ENCODE measurements at regions not wholly inside any gene's neighbourhood (a gene's known extent, or its start where the extent isn't known, plus 50 kb on each side); places are given as distances from the start of the nearest gene placed in this dataset.

DNA sequence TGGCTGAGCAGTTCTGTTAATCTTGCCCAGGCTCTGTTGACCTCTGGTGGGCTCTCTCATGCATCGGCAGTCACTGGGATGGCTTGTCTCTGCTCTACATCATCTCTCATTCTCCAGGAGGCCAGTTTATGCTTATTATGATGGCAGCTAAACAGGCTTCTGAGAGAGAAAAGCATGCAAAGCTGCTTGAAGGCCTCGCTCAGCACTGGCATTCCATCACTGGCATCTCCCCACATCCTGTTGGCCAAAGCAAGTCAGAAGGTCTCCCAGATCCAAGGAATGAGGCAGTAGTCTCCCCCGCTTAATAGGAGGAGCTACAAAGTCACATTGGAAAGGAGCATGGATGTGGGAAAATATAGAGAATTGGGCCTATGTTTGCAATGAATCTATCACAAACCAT is 212.6 kb downstream of the ZNF621 start:
- TF ChIP-seq, protein P1, sequence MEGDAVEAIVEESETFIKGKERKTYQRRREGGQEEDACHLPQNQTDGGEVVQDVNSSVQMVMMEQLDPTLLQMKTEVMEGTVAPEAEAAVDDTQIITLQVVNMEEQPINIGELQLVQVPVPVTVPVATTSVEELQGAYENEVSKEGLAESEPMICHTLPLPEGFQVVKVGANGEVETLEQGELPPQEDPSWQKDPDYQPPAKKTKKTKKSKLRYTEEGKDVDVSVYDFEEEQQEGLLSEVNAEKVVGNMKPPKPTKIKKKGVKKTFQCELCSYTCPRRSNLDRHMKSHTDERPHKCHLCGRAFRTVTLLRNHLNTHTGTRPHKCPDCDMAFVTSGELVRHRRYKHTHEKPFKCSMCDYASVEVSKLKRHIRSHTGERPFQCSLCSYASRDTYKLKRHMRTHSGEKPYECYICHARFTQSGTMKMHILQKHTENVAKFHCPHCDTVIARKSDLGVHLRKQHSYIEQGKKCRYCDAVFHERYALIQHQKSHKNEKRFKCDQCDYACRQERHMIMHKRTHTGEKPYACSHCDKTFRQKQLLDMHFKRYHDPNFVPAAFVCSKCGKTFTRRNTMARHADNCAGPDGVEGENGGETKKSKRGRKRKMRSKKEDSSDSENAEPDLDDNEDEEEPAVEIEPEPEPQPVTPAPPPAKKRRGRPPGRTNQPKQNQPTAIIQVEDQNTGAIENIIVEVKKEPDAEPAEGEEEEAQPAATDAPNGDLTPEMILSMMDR (IDR thresholded peaks at IDR 0.05) = no peak

GRCh38 chr3:40739971-40740370 is 215.2 kb downstream of the ZNF621 start:
- TF ChIP-seq, protein P1 (IDR thresholded peaks at IDR 0.05) = no peak

GRCh38 chr3:40741729-40742128 is 217.0 kb downstream of the ZNF621 start:
- TF ChIP-seq, protein P1 (IDR thresholded peaks at IDR 0.05) = no peak

DNA sequence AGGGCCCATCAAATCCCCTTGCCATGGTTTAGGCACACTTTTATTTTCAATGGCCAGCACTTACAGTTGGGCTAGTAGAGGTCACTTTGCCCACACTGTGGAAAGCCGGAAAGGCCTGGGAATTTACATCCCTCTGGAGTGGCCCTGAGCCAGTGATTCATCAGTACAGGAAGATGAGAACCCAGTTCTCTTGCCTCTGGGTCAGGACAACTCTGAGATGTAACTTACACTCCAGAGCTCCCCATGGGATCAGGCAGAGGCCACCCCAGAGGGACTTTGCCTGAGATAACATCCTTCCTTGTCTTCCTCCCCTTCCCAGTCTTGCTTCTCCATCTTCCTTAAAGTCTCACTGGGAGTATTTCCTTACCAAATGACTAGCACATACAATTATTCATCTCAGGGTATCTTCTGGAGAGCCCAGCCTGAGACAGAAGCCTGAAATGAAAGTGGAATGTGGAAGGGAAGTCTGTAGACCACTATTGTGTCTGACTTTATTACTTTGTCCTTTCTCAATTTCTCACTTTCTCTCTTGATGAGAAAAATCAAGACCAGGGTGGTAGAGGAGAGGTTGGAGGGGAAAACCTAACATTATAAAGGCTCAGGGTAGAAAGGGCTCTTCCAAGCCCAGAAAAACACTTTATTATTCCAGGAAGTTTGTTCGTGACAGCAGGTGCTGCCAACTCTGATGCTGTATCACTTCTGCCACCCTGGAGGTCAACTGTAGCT is 220.8 kb downstream of the ZNF621 start:
- TF ChIP-seq, protein P1 (IDR thresholded peaks at IDR 0.05) = no peak

DNA sequence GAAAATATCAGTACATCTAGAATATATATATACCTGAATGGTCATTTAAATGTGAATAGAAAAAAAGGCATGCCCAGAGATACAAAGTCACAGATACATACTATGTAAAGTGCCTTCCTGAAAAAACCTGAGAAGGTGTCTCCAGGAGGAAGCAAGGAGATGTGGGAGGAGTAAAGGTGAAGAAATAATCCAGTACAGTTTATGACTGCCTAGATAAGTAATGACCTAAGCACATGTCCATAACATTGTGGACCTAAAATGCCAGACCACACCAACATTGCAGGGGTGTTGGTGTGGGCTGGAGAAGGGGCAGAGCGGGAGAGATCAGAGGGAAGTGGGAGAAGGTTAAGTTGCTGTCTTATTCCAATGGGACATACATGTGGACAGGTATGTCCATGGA is 226.9 kb downstream of the ZNF621 start:
- TF ChIP-seq, protein P1 (IDR thresholded peaks at IDR 0.05) = no peak

DNA sequence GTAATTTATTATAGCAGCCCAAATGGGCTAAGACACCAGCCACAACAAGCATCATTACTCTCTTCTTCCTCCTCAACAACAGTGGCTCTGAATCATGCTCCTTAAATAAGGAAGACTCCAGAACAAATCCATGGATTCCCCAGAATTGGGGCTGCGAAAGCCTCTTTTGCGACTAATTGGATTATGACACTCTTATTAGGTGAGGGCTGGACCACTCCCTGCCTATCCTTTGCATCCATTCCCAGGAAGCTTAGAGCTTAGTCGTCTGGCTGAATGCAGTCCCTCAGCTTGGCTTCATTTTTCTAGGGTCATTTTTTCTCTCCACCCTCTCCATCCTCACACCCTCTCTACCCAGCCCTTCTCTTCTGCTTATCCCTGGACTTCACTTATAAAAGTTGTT is 227.7 kb downstream of the ZNF621 start:
- TF ChIP-seq, protein P1 (IDR thresholded peaks at IDR 0.05) = no peak

DNA sequence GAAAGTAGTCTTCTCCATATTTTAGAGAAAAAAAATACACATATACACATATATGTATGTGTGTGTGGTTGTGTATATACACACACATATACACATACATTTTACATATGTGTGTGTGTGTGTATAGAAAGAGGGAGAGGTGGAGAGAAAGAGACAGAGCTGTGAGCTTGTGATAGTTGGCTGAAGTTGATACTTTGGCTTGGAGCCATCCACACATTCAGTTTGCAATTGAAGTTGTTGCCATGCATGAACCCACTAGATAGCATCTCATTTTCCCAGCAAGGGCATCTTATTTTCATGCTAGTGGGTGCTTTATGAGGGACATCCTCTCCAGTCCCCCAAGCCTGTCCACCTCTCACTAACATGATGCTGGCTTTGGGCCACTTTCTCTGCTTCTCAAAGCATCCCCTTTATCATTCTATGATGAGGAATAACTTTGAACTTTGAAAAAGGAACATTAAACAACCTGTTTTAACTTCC is 228.6 kb downstream of the ZNF621 start:
- TF ChIP-seq, protein P1 (IDR thresholded peaks at IDR 0.05) = no peak

Data from LNCAP (cell line).